GM12891 (cell line): ENCODE measurements at regions not wholly inside any gene's neighbourhood (a gene's known extent, or its start where the extent isn't known, plus 50 kb on each side); places are given as distances from the start of the nearest gene placed in this dataset.

ENCODE experiments used
- POLR2A ChIP-seq: IDR thresholded peaks from 2 replicates; pipeline ENCODE4 v1.6.1; 2011; ENCODE audit warnings: low read depth, low read length, control low read depth
- POLR2AphosphoS5 ChIP-seq: IDR thresholded peaks from 2 replicates; pipeline ENCODE4 v1.6.1; 2011; ENCODE audit warnings: low read depth, low read length, control low read depth
- SPI1 ChIP-seq: IDR thresholded peaks from 2 replicates; pipeline ENCODE4 v1.6.1; 2011; ENCODE audit warnings: low read depth, low read length, control low read depth

- TF ChIP-seq POLR2A (no peak), POLR2AphosphoS5 (no peak), SPI1 (no peak)
Measured at GRCh38 chr17:79186406-79186805, 111.8 kb downstream of the ENGASE start.
